ENCODE measurements at regions not wholly inside any gene's neighbourhood (a gene's known extent, or its start where the extent isn't known, plus 50 kb on each side); places are given as distances from the start of the nearest gene placed in this dataset.

GRCh38 chr4:100811046-100811445 is 293.2 kb upstream of the EMCN start:
- no peak for FAIRE-seq
- DNase-seq (ENCODE audit: insufficient read length, low spot score) = no peak

DNA sequence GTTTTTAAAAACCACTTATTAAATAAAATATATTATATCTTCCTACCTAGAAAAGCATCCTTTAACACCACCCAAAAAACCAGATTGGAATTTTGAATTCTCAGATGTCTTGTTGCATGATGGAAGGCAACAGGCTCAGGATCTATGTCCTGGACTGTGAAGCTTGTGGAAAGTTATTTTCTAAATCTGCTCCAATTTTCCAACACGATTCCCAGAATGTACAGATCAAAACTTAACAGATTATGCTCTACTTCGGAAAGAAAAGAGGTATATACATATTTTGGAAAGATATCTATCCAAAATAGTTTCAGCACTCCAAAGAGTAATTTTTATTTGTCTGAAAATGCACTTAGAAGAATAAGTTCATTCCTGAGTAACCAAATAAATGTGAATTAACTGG is 291.7 kb upstream of the EMCN start:
- FAIRE-seq (no peak), DNase-seq (ENCODE audit: insufficient read length, low spot score) (no peak)

- FAIRE-seq (no peak), DNase-seq (ENCODE audit: insufficient read length, low spot score) (no peak)
These were observed 289.2 kb upstream of the EMCN start for GRCh38 chr4:100806988-100807387.

DNA sequence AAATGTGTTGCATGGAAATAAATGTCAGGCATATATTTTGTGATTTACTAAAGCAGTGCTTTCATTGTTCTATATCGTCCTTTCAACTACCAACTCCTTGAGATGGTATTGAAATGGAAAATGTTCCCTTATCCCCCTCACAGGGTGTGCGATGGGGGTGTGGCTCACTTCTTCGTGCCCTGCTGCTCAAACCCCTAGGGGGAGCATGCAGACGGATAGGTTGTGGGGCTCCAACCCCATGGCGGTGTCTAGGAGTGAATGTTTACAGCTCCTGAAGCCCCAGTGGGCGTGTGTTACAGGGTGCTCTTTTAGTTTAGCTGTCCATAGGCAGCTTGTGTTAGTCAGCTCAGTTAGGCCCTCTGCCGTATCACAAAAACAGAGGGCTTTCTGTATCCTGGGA is 287.7 kb upstream of the EMCN start:
- DNase-seq (ENCODE audit: insufficient read length, low spot score) = no peak
- no peak for FAIRE-seq

DNA sequence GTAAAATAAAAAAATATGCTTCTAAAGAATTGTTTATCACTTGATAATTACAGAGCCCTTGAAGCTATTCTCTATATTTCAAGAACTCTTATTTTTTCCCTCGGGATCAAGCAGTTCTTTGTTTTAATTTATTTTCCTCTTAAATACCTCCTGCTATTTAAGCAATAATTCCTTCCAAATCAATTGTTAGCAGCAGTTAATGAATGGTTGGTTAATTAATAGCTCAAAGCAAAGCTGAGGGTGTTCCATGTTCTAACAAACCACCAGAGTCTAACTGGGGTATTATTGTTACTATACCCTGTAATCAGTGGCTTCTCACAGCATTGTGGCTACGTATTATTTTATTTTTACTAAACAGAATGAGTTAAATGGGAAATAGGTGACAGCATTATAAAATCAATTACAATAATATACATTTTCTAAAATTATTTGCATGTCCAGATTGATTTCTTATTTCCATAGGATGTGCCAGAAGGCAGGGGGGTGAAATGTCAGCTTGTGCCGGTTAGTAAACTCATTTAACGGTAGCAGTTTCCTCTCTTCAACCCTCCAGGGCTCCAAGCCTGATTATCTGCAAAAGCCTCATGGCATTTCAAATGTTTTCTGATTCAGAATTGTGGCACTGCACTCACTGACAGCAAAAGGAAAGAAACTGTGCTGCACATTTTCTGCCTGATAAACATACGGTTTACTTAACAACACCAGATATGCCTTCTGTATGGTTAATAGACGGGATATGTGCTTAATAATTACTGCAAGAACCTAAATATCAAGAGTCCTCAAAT is 286.9 kb upstream of the EMCN start:
- FAIRE-seq = no peak
- DNase-seq (ENCODE audit: insufficient read length, low spot score) = no peak

DNA sequence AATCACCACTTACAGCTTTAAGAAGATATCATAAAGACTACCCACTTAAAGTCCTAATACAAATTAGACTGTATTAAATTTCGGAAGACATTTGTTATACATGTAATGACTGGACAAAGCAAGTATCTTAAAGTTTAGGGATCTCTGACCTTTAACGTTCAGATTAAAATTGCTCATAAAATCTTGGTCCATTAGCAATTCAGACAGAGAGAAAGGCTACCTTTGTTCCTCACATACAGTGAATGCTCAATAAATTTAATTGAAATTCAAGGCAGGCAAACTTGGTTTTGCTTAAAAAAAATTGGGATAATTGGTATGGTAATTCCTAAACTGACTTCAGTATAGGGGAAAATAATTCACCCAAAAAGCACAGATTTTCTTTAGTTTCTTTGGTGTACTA is 285.9 kb upstream of the EMCN start:
- FAIRE-seq (no peak), DNase-seq (ENCODE audit: insufficient read length, low spot score) (no peak)

DNA sequence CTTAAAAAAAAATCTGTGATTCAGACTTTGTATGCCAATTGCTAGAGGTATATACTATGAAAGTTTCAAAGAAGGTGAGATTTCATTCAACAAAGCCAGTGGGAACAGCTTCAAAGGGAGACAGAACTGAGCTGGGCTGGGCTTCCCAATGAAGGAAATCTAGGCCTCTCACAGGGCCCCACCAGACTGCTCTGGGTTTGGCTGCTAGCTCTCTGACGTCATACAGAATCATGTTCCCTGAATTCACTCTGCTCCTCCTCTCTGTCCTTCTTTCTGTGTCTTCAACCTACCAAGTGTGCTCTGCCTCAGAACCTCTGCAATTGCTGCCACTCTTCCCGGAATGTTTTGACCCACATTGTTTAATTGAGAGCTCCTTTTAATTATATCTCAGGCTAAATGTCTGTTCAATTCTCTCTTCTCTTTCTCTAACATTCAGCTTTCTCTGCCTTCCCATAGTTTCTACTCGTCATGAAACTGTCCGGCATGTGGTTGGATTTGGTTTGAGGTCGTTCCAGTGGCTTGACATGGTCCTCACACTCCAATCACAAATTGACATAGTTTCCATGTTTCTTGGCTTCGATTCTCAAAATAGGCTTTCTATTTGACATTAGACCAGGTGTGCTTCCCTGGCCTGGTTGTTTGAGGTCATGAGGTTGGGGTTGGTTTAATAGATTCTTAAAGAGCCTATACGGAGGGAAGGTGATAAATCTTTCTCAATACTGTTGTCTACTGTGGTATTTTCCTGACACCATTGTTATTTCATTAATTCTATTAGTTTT is 282.1 kb upstream of the EMCN start:
- FAIRE-seq = no peak
- DNase-seq (ENCODE audit: insufficient read length, low spot score) = no peak

DNA sequence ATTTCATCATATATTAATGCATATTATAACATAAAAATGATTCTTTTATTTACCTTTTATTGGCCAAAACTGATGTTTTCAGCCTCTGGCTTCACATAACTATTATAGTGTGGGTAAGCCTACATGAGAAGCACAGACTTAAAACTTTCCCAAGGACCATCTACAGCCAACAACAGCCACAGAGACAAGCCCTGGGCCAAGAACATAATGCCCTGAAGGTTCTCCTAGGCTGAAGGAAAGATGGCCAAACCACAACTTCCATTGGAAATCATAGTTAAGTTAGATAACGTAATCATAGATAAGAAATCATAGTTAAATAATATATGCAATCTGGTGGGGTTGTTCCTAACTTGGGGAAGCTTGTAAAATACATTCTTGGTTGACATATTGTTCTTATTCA is 280.0 kb upstream of the EMCN start:
- FAIRE-seq (no peak), DNase-seq (ENCODE audit: insufficient read length, low spot score) (no peak)

DNA sequence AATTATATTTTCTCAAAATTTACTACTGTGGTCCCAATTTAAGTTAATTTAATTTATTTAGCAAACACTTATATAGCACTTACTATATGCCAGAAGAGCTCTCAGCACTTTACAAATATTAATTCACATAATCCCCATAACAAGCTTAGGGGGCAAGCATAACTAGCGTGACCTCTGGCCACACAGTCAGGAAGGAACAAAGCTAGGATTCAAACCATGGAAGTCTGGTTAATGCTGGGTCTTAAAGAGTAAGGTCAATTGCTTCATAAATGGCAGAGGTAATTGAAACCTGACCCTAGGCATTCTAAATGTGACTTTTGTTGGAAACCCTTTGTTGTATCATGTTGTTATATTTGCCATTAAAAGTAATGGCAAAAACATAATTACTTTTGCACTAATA is 279.5 kb upstream of the EMCN start:
- FAIRE-seq (no peak), DNase-seq (ENCODE audit: insufficient read length, low spot score) (no peak)

DNA sequence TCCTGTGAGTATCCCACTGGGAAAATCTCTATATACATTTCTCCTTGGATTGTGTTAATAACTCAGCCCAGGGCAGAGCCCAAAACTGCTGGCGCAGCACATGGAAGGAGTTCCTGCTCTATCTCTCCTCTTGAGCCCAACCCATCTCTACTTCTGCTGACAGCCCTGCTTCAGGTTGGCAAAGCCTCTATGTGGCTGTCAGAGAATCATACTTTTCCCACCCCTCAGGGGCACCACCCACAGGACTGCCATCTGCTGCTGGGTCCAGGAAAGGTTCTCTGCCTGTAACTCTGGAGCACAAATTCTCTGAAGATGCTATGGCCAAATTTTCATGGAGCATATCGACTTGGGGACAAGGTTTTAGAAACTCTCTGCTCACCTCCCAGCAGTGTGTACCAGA is 278.5 kb upstream of the EMCN start:
- FAIRE-seq = no peak
- DNase-seq (ENCODE audit: insufficient read length, low spot score) = no peak

DNA sequence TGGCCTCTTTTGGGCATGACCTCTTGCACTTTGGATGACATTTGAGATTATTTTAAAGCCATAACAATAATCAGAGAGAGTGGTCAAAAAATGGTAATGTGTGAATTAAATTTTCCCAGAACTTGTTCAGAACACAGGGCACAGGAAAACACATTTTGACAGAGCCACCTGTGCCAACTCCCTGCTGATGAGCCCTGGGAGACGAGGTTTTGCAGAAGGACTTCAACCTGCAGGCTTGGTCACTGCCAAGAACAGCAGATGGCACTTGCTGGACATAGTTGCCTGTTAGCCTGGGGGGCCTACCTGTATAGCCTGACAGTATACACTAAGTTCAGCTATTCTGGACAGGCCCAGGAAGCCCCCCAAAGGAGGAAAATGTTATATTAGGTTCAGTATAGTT is 277.8 kb upstream of the EMCN start:
- DNase-seq (ENCODE audit: insufficient read length, low spot score) = no peak
- FAIRE-seq = no peak

GRCh38 chr4:100790836-100791615 is 273.2 kb upstream of the EMCN start:
- DNase-seq (ENCODE audit: insufficient read length, low spot score) = no peak
- no peak for FAIRE-seq

DNA sequence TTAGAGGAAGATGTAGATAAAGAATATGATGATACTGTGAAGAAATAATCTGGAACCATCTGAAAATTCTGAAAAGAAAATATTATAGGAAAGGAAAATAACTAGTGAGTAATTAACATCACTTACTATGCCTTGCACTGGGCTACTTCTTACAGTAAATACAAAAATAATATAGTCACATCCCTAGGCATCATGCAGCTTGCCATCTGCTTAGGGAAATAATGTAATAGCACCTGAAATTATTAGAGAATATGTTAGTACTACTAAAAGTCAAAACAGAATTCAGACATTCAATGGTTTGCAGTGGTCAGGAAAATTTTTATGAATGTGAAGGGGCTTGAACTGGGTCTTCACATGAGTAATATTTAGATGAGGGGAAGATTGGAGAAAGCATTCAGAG is 272.2 kb upstream of the EMCN start:
- no peak for FAIRE-seq
- no peak for DNase-seq (ENCODE audit: insufficient read length, low spot score)

GRCh38 chr4:100786481-100786880 is 268.7 kb upstream of the EMCN start:
- DNase-seq (ENCODE audit: insufficient read length, low spot score) = no peak
- no peak for FAIRE-seq

- DNase-seq (ENCODE audit: insufficient read length, low spot score) (no peak), FAIRE-seq (no peak)
These were observed 264.5 kb upstream of the EMCN start for GRCh38 chr4:100782356-100782755.

DNA sequence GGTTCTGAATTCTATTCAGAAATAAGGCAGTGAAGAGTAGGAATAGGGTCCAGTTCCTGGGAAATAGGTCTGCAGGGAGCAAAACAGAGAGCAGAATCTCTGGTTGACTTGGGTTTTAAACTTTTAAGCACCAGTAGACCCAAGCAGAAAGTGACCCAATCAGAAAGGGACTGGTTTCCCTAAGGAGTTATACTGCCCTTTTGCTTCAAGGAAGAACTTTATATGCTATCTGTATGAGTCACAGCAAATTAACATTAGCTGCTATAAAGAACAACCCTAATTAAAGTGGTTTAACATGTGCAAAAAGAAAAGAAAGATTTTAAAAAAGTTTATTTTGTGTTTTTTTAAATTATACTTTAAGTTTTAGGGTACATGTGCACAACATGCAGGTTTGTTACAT is 263.6 kb upstream of the EMCN start:
- no peak for FAIRE-seq

GRCh38 chr4:100780126-100780525 is 262.3 kb upstream of the EMCN start:
- FAIRE-seq (no peak), DNase-seq (ENCODE audit: insufficient read length, low spot score) (no peak)

More for the DNA sequence above, 263.6 kb upstream of the EMCN start:
- DNase-seq (ENCODE audit: insufficient read length, low spot score) = no peak

DNA sequence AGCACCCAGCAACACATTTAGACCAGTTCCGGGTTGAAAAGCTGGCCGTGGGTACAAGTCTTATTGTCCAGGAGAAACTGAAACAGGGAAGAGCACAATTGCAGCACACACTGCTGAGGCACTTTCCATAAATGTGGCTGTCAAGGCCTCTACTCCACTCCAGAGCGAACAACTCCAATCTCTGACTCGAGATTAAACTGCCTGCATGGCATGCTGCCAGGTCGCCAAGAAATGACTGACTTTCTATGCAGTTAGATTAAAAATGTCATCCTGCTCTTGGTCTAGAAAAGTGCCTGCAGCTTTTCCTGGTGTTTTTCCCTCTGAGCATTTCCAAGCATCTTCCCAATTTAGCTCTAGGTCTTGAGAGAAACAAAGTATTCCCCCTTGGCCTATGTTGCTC is 260.6 kb upstream of the EMCN start:
- no peak for DNase-seq (ENCODE audit: insufficient read length, low spot score)

GRCh38 chr4:100762738-100763137 is 244.9 kb upstream of the EMCN start:
- no peak for FAIRE-seq
- no peak for DNase-seq (ENCODE audit: insufficient read length, low spot score)

More for the DNA sequence above, 260.6 kb upstream of the EMCN start:
- no peak for FAIRE-seq

DNA sequence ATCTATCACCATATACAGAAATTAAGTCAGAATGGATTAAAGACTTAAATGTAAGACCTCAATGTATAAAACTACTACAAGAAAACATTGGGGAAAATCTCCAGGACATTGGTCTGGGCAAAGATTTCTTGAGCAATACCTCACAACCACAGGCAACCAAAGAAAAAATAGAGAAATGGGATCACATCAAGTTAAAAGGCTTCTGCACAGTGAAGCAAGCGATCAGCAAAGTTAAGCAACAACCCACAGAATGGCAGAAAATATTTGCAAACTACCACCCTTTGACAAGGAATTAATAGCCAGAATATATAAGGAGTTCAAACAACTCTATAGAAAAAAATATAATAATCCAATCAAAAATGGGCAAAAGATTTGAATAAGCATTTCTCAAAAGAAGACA is 236.9 kb upstream of the EMCN start:
- no peak for FAIRE-seq

GRCh38 chr4:100746141-100746739 is 228.4 kb upstream of the EMCN start:
- DNase-seq (ENCODE audit: insufficient read length, low spot score) = no peak
- FAIRE-seq = no peak

More for the DNA sequence above, 236.9 kb upstream of the EMCN start:
- no peak for DNase-seq (ENCODE audit: insufficient read length, low spot score)

Measured in HTR-8/SVneo (cell line).